GM19043 (cell line): ENCODE measurements at regions not wholly inside any gene's neighbourhood (a gene's known extent, or its start where the extent isn't known, plus 50 kb on each side); places are given as distances from the start of the nearest gene placed in this dataset.
A peak's percentile ranks its signal among the peaks of the same experiment; 100 is the strongest.

Experiments
- ATAC-seq: cut with Tn5 transposase; IDR thresholded peaks from one replicate; pipeline ENCODE4 v1.9.1; 2021; ENCODE audit warnings: low read depth; ENCODE audit not compliant: unreplicated experiment

DNA sequence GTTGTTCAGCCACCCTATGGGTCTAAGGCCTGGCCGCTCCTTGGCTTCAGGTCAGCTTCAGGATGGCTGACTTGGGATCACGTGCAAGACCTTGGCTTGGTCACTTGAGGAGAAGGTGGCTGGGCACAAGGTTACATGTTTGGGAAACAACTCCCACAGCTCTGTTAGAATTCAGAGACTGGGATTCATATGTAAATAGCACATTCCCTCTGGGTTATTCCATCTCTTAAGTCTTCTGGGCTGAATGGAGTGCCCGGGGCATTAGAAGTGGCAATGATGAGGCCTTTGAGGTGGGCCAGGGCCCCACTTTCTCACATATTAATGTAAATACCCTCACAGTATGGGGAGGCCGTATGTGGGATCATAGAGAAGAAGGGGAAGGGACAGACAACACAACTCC is 150.9 kb downstream of the EFNB2 start:
- ATAC-seq, result no peak

DNA sequence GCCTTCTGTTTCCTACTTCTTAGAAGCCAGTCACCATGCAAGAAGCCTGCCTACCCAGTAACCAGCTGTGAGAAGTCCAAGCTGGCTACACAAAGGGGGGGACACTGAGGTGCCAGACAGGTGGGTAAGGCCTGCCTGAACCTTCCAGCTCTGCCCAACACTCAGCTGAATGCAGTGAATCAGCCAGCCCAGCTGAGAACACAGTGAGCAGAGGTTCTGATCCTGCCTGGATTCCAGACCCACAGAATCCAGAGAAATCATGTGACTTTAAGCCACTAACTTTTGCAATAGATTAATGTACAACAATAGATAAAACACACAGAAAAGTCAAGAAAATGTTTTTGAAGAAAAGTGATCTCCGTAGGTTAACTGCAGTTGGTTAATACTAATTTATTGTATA is 151.7 kb downstream of the EFNB2 start:
- ATAC-seq, result no peak

DNA sequence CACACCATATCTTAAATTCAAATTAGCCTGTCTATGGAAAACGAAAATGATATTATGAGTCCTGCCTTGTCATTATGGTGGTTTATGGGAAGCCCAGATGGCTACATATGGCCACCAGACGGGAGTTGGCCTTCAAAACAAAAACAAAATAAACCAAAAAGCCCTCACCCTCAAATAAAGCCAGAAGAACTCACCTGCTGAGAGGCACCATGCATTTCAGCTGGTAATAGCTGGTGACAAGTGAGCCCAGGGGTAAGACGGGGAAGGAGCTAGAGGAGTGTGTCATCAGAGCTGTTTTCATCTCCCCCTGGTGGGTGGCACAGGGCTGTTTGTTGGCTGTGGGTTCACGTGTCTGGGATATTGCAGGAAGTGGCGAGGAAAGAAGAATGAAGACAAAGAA is 152.9 kb downstream of the EFNB2 start:
- ATAC-seq, result no peak

DNA sequence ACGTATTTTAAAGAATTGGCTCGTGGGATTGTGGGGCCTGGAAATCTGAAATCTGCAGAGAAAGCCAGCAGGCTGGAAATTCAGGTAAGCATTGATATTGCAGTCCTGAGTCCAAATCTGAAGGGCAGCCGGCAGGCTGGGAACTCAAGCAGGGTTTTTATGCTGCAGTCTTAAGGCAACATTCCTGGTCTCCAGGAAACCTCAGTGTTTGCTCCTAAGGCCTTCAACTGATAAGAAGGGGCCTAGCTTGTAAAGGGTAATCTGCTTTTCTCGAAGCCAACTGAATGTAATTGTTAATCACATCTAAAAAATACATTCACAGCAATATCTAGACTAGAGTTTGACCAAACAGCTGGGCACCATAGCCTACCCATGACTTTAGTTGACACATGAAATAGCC is 154.4 kb downstream of the EFNB2 start:
- no peak for ATAC-seq

DNA sequence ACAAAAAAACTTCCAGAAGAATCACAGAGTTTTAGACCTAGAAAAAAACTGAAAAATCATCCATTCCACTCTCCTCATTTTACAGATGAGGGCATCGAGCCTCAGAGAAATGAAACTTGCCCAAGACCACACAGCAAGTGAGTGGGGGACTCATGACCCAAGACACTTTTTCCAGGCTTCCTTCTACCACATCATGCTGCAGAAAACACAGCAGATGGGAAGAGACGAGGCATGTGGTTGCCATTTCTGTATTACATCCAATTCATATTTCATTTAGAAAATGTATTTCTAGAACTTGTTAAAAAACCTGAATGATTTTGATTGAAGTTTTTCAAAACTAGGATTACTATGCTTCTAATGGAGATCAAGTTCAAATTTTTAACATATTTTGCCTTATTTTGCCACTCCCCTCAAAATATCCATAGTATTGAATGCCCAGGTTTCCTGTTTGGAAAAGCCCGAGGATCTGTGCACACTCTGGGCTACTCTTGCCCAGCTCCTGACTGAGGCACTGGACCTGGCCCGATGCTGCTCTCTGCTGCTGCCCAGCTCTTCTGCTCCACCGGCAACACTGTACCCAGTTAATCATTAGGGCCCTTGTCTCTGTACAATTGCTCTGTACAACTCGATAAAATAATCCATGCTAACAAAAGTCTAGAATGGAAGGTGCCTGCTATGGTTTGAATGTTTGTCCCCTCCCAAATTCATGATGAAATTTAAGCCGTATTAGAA is 157.4 kb downstream of the EFNB2 start:
- no peak for ATAC-seq

DNA sequence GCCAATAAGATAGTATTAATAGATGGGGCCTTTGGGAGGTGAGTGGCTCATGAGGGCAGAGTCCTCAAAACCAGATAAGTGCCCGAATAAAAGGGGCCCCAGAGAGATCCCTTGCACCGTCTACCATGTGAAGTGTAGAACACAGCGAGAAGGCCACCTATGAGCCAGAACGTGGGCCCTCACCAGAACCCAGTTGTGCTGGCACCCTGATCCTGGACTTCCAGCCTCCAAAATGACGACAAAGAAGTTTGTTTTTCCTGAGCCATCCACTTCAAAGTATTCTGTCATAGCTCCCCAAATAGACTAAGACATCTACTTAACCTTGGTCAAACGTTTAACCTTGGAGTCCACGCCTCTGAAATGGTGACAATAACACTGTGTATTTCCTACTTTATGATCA is 158.1 kb downstream of the EFNB2 start:
- no peak for ATAC-seq

DNA sequence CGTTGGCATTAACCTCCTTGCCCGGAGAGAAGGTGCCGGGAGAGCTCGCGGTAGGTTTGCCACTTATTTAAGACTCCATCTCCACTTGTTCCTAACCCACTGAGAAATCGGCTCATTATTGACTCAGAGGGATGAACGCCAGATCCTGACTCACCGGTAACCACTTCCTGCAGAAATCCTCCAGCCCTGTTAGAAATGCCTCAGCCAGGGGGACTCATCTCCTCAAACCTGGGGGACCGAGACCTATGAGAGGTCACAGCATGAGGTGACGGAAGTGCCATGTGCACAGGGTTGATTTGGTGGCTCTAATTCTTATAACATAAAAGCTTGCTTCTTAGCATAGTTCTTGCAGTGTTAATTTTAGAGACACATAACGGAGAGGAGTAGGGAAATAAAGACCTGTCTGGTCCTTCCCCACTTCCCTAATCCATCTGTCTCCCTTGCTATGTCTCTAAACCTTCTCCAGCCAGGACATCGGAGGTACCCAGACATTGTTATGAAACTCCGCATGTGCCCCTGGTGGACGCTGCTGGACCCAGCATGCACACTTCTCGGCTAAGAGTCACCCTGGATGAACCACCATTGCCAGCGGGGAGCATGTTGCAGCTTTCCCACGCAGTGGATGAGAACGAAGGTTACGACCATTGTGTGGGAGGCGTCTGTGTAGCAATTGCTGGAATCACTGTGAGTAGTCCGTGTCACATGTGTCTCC is 158.9 kb downstream of the EFNB2 start:
- ATAC-seq, result no peak

DNA sequence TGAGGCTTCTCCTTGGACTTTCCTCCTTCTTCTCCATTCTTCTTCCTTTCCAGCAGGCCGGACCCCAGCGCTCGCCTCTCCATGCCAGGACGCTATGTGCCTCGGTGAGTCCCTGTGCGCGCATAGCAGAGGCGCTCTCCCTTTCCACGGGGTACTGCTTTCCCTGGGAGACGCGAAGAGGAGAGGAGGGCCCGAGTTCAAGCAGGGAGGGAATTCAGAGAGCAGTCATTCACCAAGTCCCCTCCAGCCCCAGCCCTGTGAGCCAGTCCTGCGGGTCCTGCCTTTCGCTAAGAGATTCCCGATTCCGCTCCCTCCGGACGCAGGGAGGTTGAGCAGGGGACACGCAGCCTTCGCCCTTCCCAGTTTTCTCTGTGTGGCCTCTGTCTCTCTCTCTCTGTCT is 160.4 kb downstream of the EFNB2 start:
- no peak for ATAC-seq

DNA sequence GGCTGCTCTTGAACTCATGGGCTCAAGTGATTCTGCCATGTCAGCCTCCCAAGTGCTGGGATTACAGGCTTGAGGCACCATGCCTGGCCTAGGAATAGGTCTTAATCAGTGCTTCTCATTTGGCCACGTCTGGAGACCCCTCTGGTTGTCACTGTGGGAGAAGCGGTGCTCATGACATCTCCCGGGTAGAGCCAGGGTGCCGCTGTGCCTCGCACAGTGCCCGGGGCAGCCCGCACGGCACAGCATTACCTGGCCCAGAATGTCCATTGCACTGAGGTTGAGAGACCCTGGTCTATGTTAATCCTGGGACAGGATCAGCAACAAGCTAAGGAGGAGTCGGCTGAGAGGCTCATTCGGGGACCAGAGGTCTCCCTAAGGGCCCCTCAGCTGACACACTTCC is 160.8 kb downstream of the EFNB2 start:
- ATAC-seq, result no peak

DNA sequence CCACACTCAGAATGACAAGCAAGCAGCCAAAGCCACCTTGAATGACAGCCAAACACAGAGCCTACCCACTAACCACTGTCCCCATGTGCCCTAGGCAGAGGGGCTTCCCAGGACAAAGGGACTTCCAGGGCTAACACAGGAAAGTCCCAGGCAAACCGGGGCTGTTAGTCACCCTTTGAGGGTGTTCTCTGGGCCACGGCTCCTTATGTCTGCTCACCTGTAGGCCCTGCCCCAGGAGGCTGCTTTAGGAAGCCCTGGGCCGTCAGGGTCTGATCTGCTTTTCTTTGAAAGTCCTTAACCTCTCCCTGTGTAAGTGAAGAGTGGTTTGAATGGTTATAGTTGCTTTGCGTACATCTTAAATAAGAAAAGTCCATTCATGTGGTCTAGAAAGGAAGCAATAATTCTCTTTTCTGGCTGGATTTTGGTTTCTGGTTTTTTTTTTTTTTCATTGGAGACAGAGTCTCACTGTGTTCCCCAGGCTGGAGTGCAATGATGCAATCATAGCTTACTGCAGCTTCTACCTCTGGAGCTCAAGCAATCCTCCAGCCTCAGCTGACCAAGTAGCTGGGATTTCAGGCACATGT is 161.4 kb downstream of the EFNB2 start:
- peak; percentile 45 for ATAC-seq

DNA sequence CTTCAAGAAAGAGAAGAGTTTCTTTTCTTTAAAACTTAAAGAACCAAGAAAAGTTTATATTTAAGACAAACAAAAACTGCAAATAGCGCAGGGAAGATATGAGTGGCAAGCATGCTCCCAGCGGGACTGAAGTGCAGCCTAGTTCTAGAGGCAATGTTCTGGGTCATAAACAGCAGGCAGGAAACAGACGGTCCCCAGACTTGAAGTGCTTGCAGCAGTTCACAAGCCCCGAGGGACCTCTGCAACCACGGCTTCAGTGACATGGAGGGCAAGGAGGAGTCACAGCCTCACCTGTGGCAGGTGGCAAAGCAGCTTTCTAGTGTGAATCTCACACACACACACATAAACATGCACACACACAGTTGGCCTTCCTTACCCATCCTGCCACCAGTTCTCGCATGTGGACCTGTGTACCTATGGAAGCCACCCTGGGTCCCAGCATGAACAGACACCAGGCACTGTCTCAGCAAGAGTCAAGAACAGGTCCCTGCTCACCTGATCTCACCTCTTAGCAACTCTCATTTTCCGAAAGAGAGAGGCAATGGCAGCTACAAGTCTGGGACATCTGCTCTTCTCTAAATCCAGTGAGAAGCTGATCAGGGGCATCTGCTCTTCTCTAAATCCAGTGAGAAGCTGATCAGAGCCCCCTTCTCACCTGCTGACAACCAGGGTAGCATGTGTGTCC is 162.0 kb downstream of the EFNB2 start:
- peak; percentile 73 for ATAC-seq

DNA sequence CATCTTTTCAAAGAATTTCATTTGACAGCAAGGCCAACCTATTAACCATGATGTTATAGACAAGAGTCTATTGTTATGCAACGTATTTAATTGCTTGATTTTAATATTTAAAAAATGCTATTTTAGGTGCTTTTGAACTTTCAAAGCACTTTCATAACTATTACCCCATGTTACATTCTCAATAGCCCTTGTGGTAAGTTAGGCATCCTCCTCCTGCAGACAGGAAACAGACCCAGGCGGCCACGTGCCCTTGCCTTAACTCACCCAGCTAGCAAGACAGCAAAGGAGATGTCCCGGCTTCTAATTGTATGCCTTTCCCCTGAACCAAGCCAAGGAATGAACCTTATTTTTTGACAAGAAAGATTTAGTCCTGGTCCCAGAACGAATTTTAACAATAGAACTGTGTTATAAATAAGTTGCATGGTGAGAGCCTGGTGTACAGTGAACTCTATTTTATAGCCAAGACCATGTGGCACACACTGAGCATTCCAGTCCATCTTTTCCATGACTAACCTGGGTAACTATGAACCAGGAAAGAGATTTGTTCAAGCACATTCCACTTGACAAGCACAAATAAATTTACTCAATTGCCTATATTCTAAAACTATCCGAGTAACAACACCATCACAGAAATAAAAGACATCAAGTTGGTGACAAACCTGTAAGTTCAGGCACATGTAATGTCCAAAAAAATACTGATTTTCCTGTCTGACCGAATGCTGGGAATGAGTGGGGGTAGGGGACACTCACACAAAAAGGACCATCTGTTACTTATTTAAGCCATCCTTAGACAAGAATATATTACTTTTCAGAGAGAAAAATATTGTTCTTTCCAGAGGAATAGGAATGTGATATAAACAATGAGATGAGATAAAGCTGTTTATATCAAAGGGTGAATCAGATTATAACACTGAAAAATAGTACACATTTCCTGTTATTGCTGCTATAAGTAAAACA is 163.0 kb downstream of the EFNB2 start:
- peak; percentile 37 for ATAC-seq

DNA sequence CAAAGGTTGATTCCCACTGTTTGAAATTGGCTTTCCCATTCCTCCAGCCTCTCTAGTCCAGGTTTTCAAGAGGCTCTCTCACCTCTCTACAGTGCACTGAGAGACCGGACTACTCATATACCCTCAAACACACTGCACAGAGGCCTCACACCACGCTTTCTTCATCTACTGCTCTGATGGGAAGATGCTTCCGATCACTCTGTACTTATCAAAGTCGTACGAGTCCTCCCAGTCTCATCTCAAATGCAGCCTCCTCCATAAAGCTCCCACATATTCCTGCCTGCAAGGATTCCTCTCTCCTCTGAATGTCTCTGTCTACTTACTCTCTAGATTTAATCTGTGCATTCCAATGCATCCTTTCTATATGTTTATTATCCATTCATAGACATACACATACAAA is 164.4 kb downstream of the EFNB2 start:
- ATAC-seq, result no peak

DNA sequence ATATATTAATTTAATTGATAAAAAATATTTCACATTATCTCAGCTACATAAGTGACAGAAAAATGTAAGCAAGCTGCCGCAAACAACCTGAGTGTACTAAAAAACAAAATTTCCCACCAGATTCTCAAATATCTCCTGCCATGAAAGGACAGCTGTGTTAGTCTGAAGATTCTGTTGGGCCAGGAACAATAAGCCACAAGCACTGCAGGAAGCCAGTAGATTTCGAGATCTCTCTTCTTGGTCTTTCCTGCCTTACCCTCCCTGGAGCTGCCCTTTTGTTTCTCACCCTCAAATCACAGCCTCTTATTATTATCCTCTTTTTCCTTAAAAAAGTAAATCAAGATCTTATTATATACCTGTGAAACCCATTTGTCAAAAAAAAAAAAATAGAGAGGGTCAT is 165.6 kb downstream of the EFNB2 start:
- no peak for ATAC-seq

DNA sequence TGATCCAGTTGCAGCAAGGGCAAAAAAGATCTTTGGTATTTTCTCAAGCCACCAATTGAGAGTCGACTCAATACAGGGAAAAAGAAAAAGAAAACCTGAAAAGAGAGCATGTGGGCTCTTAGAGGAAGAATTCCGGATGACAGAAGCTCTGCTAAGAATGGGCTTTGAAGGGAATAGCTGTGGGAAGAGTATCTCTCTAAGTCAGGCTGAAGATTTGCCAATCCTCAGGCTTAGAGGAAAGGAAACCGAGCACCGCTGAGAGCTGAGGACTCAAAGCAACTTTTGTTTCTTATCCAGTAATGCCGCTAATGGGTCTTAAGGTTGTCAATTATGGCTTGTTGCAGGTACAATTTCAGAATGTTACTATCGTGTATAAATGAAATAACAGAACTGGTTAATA is 166.4 kb downstream of the EFNB2 start:
- no peak for ATAC-seq

DNA sequence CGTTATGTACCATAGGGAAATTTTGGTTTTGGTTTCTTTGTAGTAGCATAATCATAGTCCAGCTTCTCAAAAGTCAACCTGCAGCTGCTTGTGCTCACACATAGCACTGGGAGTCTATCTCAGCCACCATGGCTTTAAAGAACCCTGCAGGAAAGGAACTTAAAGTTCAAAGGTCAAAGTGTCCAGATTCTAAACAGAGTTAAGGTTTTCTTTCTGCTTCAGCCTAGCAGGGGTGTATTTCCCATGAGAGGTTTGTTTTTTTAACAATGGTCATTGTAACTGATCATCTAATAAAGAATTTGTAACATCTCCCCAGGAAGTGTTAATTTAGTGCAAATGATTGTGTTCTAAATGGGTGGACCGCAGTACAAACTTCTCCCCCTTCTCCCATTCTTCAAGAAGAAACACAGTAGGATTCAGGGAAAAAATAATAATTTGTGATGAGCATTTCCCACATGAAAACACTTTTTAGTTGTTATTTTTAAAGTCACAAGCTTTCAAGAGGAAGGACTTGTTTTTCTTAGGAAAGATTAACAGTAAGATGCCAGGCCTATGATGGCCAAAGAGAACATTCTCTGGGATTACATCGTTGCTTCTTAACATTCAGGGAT is 168.0 kb downstream of the EFNB2 start:
- no peak for ATAC-seq

DNA sequence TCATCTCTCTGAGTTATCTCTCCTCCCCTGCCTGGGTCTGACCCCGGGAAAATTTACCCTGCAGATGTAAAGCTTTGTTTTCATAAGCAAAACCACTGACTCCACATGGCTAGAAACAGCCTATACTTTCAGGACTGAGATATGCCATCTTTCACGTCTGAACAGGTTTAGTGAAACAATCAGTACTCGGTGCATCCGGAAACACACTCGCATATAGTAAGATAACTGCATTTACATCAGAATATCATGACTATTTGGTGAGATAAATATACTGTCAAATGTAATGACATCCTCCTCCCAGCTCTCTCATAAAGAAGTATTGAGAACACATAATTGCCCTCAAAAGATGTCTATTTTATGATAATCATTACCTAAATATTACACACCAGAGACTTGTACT is 172.8 kb downstream of the EFNB2 start:
- no peak for ATAC-seq

DNA sequence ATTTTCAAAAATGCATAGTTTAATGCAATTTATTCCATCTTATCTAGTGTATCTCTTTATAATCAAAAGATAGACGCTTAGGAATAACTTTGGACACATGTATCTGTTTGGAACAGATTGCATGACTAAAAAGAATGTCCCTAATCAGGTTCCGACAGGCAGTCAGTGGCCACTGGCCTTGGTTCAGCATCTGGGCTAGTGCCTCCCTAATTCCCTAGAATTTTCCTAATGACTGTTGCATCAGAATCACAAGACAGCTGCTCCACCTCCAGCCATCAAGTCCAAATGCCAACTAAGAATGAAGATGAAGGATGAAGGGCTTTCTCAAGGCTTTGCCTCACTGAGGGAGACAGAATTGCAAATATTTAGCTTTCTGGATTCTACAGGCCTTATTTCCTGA is 173.8 kb downstream of the EFNB2 start:
- no peak for ATAC-seq

DNA sequence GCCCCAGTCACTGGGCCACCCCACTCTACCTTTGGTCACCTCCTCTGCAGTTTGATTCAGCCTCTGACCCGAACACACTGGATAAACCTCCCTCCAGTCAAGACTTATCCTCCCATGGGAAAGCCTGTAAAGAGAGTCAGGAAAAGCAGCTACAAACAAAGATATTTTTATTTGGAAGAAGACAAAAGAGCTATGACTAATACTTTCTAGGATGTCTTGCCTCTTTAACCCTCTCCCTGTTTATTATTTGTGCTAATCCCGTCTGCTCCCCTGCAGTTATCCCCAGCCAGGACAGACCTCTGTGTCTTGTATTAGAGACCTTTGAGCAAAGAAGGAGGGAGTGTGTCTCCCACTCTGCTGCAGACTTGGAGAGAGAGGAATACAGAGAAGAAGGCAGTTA is 178.3 kb downstream of the EFNB2 start:
- ATAC-seq, result no peak

DNA sequence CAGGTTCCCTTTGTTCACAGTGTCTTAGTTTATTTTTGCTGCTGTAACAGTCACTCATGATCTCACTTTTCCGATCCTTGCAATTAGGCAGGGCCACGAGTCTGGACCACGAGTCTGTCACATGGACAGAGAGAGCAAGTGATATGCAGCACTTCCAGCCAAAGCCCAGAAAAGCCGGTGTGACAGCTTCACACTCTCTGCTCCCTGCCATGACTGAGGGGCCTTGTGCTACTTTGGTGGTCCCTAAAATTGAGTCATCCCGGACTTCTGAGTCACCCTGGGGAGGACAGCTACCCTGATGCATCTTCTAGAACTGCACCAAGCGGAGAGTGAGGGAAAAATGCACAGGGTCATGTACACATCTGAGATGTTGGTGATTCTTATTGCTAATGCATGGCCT is 179.6 kb downstream of the EFNB2 start:
- no peak for ATAC-seq
